GM21786 (cell line): ENCODE measurements at regions not wholly inside any gene's neighbourhood (a gene's known extent, or its start where the extent isn't known, plus 50 kb on each side); places are given as distances from the start of the nearest gene placed in this dataset.

ENCODE experiments used
- ATAC-seq: cut with Tn5 transposase; IDR thresholded peaks from one replicate; pipeline ENCODE4 v1.9.1; 2021; ENCODE audit not compliant: unreplicated experiment

GRCh38 chr11:119522609-119523008, 99.6 kb upstream of the THY1 start:
- no peak for ATAC-seq

- ATAC-seq: no peak
Measured at GRCh38 chr11:119521551-119521950, 98.6 kb upstream of the THY1 start.

GRCh38 chr11:119520966-119521365, 98.0 kb upstream of the THY1 start:
- no peak for ATAC-seq

GRCh38 chr11:119520400-119520799, 97.4 kb upstream of the THY1 start:
- ATAC-seq: no peak

GRCh38 chr11:119519796-119520195, 96.8 kb upstream of the THY1 start:
- no peak for ATAC-seq

- no peak for ATAC-seq
Measured at GRCh38 chr11:119518746-119519730, 96.1 kb upstream of the THY1 start.

- ATAC-seq: no peak
Measured at GRCh38 chr11:119515771-119516400, 92.9 kb upstream of the THY1 start.

GRCh38 chr11:119513806-119514170, 90.8 kb upstream of the THY1 start:
- ATAC-seq: no peak

GRCh38 chr11:119513131-119513805, 90.3 kb upstream of the THY1 start:
- ATAC-seq: no peak

GRCh38 chr11:119512369-119512768, 89.4 kb upstream of the THY1 start:
- peak; percentile 36 for ATAC-seq

- ATAC-seq: no peak
Measured at GRCh38 chr11:119511614-119512306, 88.8 kb upstream of the THY1 start.

GRCh38 chr11:119509969-119510401, 87.0 kb upstream of the THY1 start:
- ATAC-seq: peak; percentile 85

GRCh38 chr11:119509282-119509841, 86.4 kb upstream of the THY1 start:
- ATAC-seq: no peak

GRCh38 chr11:119506436-119506835, 83.5 kb upstream of the THY1 start:
- no peak for ATAC-seq

- no peak for ATAC-seq
Measured at GRCh38 chr11:119505861-119506260, 82.9 kb upstream of the THY1 start.

GRCh38 chr11:119505071-119505470, 82.1 kb upstream of the THY1 start:
- no peak for ATAC-seq

GRCh38 chr11:119504371-119504770, 81.4 kb upstream of the THY1 start:
- ATAC-seq: no peak

- no peak for ATAC-seq
Measured at GRCh38 chr11:119501777-119502405, 78.9 kb upstream of the THY1 start.

- ATAC-seq: no peak
Measured at GRCh38 chr11:119497717-119498116, 74.7 kb upstream of the THY1 start.

GRCh38 chr11:119496997-119497396, 74.0 kb upstream of the THY1 start:
- ATAC-seq: no peak
